Lower leg skin (tissue), 4 donors: ENCODE measurements at regions not wholly inside any gene's neighbourhood (a gene's known extent, or its start where the extent isn't known, plus 50 kb on each side); places are given as distances from the start of the nearest gene placed in this dataset.

Experiments used
- DNase-seq, 2 donors: peaks; one replicate each; pipeline ENCODE4 v3.0.0-alpha.2; 2019; ENCODE audit warnings: low spot score in 2 of 2
- H3K4me3 ChIP-seq: fragments of 200-600 bp; sonication (generic); 2 replicates; pipeline ENCODE4 v1.5.1; 2017; ENCODE audit warnings: mild to moderate bottlenecking, low read depth; ENCODE audit not compliant: poor library complexity, severe bottlenecking
- POLR2A ChIP-seq, 2 donors: fragments of 450-650 bp; IDR thresholded peaks; one replicate each; pipeline ENCODE4 v1.6.1; 2016 to 2017; ENCODE audit warnings: antibody characterized with exemption in 2 of 2, mild to moderate bottlenecking in 1 of 2, moderate library complexity in 1 of 2
- WGBS, 2 donors: methylation state at CpG; one replicate each; pipeline ENCODE4 v1.1.5; 2018; 5-methylcytosine and 5-hydroxymethylcytosine counted together
- intact Hi-C: fragments of 100-400 bp; cut with DNase I; formaldehyde crosslinking; loops from one replicate; pipeline ENCODE4 v1.15.0; 2023; ENCODE audit warnings: low total_unique reads
- TF ChIP-seq, protein P1 (sequence below), 3 donors: fragments of 450-650 bp; IDR thresholded peaks; one replicate each; pipeline ENCODE4 v1.5.1; 2016; ENCODE audit warnings: antibody characterized with exemption in 3 of 3, mild to moderate bottlenecking in 3 of 3, moderate library complexity in 2 of 3

DNA sequence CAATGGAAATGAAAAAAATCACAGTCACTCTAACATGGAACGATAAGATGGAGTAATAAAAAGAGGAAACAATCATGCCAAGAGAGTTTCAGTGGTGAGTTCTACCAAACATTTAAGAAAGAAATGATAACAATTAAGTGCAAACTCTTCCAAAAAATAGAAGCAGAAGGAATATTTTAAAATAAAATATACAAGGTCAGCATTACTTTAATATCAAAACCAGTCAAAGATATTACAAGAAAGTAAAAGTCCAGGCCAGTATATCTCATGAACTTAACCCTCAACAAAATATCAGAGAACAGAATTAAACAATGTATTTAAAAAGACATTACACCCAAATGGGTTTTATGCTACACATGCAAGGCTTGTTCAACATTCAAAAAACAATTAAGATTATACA, 829.4 kb downstream of the TRIB2 start:
- no peak for DNase-seq
- intact Hi-C loops, result no loop called here
- WGBS, 2 donors, result 65 to 76% methylated on average over 1 of the region's 1 CpG
- TF ChIP-seq POLR2A (IDR thresholded peaks at IDR 0.05), result no peak
- TF ChIP-seq, protein P1, sequence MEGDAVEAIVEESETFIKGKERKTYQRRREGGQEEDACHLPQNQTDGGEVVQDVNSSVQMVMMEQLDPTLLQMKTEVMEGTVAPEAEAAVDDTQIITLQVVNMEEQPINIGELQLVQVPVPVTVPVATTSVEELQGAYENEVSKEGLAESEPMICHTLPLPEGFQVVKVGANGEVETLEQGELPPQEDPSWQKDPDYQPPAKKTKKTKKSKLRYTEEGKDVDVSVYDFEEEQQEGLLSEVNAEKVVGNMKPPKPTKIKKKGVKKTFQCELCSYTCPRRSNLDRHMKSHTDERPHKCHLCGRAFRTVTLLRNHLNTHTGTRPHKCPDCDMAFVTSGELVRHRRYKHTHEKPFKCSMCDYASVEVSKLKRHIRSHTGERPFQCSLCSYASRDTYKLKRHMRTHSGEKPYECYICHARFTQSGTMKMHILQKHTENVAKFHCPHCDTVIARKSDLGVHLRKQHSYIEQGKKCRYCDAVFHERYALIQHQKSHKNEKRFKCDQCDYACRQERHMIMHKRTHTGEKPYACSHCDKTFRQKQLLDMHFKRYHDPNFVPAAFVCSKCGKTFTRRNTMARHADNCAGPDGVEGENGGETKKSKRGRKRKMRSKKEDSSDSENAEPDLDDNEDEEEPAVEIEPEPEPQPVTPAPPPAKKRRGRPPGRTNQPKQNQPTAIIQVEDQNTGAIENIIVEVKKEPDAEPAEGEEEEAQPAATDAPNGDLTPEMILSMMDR (IDR thresholded peaks at IDR 0.05), result no peak
- no peak overlapping the region for H3K4me3 ChIP-seq

- DNase-seq, result no peak
- no peak for TF ChIP-seq POLR2A (IDR thresholded peaks at IDR 0.05)
- TF ChIP-seq, protein P1 (IDR thresholded peaks at IDR 0.05), result no peak
- intact Hi-C loops, result no loop called here
- no peak overlapping the region for H3K4me3 ChIP-seq
- WGBS, 2 donors, result 79 to 82% methylated on average over 6 of the region's 6 CpGs
Measured at GRCh38 chr2:13550285-13551231, 833.8 kb downstream of the TRIB2 start.

GRCh38 chr2:13558368-13558767, 841.6 kb downstream of the TRIB2 start:
- TF ChIP-seq, protein P1 (IDR thresholded peaks at IDR 0.05), result no peak
- no peak for TF ChIP-seq POLR2A (IDR thresholded peaks at IDR 0.05)
- 49 to 54% methylated on average over 3 of the region's 3 CpGs for WGBS, 2 donors
- intact Hi-C loops, result no loop called here
- no peak overlapping the region for H3K4me3 ChIP-seq
- DNase-seq, result no peak

DNA sequence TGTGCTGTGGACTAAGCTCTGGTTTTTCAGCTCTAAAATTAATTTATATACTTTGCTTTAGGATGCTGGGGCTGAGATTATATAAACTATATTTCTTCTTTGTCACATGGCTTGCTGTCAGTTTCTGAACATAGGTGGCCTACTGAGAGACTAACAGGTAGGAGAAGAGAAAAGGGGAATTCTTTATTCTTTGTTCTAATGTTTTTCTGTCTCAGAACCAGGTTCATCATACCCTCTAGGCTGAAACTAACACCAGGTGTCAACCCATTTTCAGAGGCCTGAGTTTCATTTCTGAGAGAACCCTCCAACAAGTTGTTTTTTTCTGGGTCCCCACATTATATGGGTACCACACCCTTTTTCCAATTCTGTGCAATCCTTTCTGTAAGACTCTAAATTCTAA, 843.6 kb downstream of the TRIB2 start:
- intact Hi-C loops, result no loop called here

DNA sequence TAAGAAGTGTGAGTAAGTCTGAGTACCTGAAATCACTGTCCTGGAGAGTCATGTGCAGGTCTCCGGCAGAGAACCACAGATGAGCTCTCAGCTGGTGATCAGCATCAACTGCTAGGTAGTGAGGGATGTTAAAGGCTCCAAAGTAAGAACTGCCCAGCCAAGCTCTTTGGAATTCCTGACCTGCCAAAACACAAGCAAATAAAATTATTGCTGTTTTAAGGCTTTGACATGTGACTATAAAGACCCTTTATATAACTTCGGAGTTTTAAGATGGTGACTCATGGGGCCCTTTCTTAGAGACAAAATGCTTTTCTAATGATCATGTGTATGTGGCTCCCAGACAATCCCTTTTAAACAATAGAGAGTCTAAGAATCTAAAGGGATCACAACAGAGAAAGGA, 855.7 kb downstream of the TRIB2 start:
- intact Hi-C loops, result no loop called here
- TF ChIP-seq, protein P1 (IDR thresholded peaks at IDR 0.05), result no peak
- TF ChIP-seq POLR2A (IDR thresholded peaks at IDR 0.05), result no peak
- no peak overlapping the region for H3K4me3 ChIP-seq
- no peak for DNase-seq
- WGBS, 2 donors, result 80 to 82% methylated on average over 2 of the region's 2 CpGs

More for the DNA sequence above, 843.6 kb downstream of the TRIB2 start:
- no peak overlapping the region for H3K4me3 ChIP-seq
- no peak for DNase-seq
- TF ChIP-seq POLR2A (IDR thresholded peaks at IDR 0.05), result no peak
- TF ChIP-seq, protein P1 (IDR thresholded peaks at IDR 0.05), result no peak
